22Rv1 (cell line): ENCODE measurements at regions not wholly inside any gene's neighbourhood (a gene's known extent, or its start where the extent isn't known, plus 50 kb on each side); places are given as distances from the start of the nearest gene placed in this dataset.

Experiments
- ZFX ChIP-seq: fragments of 450-650 bp; IDR thresholded peaks from 2 replicates; pipeline ENCODE4 v1.6.1; 2017; ENCODE audit warnings: antibody characterized with exemption, borderline replicate concordance
- TF ChIP-seq, protein P1 (sequence below): fragments of 450-650 bp; IDR thresholded peaks from 2 replicates; pipeline ENCODE4 v1.5.1; 2017; ENCODE audit warnings: mild to moderate bottlenecking

DNA sequence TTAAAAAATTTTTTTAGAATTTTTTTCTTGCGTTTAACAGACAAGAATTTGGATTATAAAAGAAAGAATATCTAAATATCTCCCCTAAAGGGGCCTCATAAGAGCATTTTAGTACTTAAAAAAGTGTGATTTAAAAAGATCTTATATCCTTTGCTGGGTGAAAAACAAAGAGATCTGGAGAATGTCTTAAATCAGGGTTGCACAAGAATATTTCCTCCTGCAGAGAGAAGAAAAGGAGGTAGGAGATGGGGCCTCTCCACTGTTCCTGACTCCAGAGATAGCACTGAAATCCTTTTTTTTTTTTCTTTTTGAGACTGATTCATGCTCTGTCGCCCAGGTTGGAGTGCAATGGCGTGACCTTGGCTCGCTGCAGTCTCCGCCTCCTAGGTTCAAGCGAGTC lies 68.5 kb upstream of the OSR1 start:
- TF ChIP-seq, protein P1, sequence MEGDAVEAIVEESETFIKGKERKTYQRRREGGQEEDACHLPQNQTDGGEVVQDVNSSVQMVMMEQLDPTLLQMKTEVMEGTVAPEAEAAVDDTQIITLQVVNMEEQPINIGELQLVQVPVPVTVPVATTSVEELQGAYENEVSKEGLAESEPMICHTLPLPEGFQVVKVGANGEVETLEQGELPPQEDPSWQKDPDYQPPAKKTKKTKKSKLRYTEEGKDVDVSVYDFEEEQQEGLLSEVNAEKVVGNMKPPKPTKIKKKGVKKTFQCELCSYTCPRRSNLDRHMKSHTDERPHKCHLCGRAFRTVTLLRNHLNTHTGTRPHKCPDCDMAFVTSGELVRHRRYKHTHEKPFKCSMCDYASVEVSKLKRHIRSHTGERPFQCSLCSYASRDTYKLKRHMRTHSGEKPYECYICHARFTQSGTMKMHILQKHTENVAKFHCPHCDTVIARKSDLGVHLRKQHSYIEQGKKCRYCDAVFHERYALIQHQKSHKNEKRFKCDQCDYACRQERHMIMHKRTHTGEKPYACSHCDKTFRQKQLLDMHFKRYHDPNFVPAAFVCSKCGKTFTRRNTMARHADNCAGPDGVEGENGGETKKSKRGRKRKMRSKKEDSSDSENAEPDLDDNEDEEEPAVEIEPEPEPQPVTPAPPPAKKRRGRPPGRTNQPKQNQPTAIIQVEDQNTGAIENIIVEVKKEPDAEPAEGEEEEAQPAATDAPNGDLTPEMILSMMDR = no peak
- no peak for TF ChIP-seq ZFX
